ENCODE measurements at regions not wholly inside any gene's neighbourhood (a gene's known extent, or its start where the extent isn't known, plus 50 kb on each side); places are given as distances from the start of the nearest gene placed in this dataset.

- TF ChIP-seq MAX (IDR thresholded peaks at IDR 0.05) (no peak), GABPA (IDR thresholded peaks at IDR 0.05 in 1 of 2, conservative IDR thresholded peaks at IDR 0.05 in 1 of 2) (no peak), FOXA1 (IDR thresholded peaks at IDR 0.05) (no peak), YY1 (IDR thresholded peaks at IDR 0.05) (no peak), EGR1 (IDR thresholded peaks at IDR 0.05; ENCODE audit: low read depth in 2 of 2) (no peak)
- TF ChIP-seq, protein P1, sequence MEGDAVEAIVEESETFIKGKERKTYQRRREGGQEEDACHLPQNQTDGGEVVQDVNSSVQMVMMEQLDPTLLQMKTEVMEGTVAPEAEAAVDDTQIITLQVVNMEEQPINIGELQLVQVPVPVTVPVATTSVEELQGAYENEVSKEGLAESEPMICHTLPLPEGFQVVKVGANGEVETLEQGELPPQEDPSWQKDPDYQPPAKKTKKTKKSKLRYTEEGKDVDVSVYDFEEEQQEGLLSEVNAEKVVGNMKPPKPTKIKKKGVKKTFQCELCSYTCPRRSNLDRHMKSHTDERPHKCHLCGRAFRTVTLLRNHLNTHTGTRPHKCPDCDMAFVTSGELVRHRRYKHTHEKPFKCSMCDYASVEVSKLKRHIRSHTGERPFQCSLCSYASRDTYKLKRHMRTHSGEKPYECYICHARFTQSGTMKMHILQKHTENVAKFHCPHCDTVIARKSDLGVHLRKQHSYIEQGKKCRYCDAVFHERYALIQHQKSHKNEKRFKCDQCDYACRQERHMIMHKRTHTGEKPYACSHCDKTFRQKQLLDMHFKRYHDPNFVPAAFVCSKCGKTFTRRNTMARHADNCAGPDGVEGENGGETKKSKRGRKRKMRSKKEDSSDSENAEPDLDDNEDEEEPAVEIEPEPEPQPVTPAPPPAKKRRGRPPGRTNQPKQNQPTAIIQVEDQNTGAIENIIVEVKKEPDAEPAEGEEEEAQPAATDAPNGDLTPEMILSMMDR (IDR thresholded peaks at IDR 0.05; ENCODE audit: low read depth, low read length, missing input control): peak; percentile 43
- TF ChIP-seq, protein P2, sequence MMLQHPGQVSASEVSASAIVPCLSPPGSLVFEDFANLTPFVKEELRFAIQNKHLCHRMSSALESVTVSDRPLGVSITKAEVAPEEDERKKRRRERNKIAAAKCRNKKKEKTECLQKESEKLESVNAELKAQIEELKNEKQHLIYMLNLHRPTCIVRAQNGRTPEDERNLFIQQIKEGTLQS (IDR thresholded peaks at IDR 0.05): no peak
These were observed 91.6 kb downstream of the DHRS2 start for GRCh38 chr14:23727566-23728335.

Measured in liver (tissue), 3 donors.